ENCODE measurements at regions not wholly inside any gene's neighbourhood (a gene's known extent, or its start where the extent isn't known, plus 50 kb on each side); places are given as distances from the start of the nearest gene placed in this dataset.

DNA sequence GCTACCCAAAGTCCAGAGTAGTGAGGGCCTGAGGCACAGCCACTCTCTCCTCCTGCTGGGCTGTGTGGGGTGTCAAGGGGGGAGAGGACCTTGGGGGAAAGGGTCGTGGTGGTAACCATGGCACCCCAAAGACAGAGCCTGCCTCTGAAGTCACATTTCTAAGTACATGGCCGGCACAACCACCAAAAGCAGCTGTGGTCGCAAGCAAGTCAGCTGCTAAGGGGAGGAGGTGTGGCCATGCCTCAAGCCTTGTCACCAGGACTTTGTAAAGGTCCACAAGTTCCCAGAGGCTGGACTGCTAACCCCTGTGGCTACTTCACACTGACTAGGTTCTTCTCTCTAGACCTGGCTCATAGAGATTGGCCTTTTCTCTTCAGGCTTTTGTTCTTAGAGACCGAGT is 310.6 kb downstream of the LMX1A start:
- Histone ChIP-seq H2AFZ (ENCODE audit: low read depth, low read length) (no peak overlapping the region), H3K4me3 (replicated peaks in 1 of 3; ENCODE audit: insufficient read depth in 1 of 3, low read depth in 1 of 3, low read length in 3 of 3) (no peak overlapping the region), H3K27me3 (ENCODE audit: control insufficient read depth in 2 of 2, insufficient read depth in 2 of 2, low read length in 2 of 2) (no peaks in the 10 kb centered on the region), H4K20me1 (replicated peaks; ENCODE audit: control insufficient read depth, extremely low read depth, insufficient read depth, low read length) (no peaks in the 10 kb centered on the region), H3K79me2 (ENCODE audit: control insufficient read depth, insufficient read depth, low read length) (no peaks in the 10 kb centered on the region), H3K4me2 (ENCODE audit: insufficient read depth, low read length) (no peak overlapping the region), H3K9ac (replicated peaks; ENCODE audit: extremely low read depth, insufficient read depth, low read length) (no peak overlapping the region), H3K4me1 (ENCODE audit: control insufficient read depth, extremely low read depth, insufficient read depth, low read length) (no peaks in the 10 kb centered on the region), H3K36me3 (ENCODE audit: control insufficient read depth in 2 of 2, extremely low read depth in 1 of 2, insufficient read depth in 2 of 2, low read length in 2 of 2) (no peaks in the 10 kb centered on the region), H3K9me1 (replicated peaks; ENCODE audit: control insufficient read depth, extremely low read depth, insufficient read depth, low read length) (no peaks in the 10 kb centered on the region), H3K27ac (ENCODE audit: insufficient read depth, low read depth, low read length) (no peak overlapping the region), H3K9me3 (replicated peaks; ENCODE audit: control insufficient read depth, insufficient read depth, low read length) (no peaks in the 10 kb centered on the region)
- no peak for DNase-seq (ENCODE audit: low read depth, low spot score)
- ChIA-PET CTCF (no interaction called here), POLR2A (no interaction called here)
- TF ChIP-seq EZH2 (IDR thresholded peaks at IDR 0.05; ENCODE audit: borderline replicate concordance, low read depth, low read length, severe bottlenecking) (no peak), GATA2 (IDR thresholded peaks at IDR 0.05; ENCODE audit: insufficient read depth, insufficient read length, low read depth, low read length) (no peak), MYC (IDR thresholded peaks at IDR 0.05; ENCODE audit: low read depth, low read length) (no peak), JUN (IDR thresholded peaks at IDR 0.05; ENCODE audit: borderline replicate concordance, insufficient read depth, insufficient read length, low read depth) (no peak), POLR2AphosphoS5 (IDR thresholded peaks at IDR 0.05; ENCODE audit: insufficient read depth, low read depth, low read length) (no peak), POLR2A (IDR thresholded peaks at IDR 0.05; ENCODE audit: low read depth, low read length) (no peak), FOS (IDR thresholded peaks at IDR 0.05; ENCODE audit: borderline replicate concordance, insufficient read depth, low read length) (no peak)
- TF ChIP-seq, protein P1, sequence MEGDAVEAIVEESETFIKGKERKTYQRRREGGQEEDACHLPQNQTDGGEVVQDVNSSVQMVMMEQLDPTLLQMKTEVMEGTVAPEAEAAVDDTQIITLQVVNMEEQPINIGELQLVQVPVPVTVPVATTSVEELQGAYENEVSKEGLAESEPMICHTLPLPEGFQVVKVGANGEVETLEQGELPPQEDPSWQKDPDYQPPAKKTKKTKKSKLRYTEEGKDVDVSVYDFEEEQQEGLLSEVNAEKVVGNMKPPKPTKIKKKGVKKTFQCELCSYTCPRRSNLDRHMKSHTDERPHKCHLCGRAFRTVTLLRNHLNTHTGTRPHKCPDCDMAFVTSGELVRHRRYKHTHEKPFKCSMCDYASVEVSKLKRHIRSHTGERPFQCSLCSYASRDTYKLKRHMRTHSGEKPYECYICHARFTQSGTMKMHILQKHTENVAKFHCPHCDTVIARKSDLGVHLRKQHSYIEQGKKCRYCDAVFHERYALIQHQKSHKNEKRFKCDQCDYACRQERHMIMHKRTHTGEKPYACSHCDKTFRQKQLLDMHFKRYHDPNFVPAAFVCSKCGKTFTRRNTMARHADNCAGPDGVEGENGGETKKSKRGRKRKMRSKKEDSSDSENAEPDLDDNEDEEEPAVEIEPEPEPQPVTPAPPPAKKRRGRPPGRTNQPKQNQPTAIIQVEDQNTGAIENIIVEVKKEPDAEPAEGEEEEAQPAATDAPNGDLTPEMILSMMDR (IDR thresholded peaks at IDR 0.05; ENCODE audit: extremely low read depth in 1 of 2, insufficient read depth in 1 of 2, low read depth in 1 of 2, low read length in 2 of 2) = no peak
- TF ChIP-seq, protein P2, sequence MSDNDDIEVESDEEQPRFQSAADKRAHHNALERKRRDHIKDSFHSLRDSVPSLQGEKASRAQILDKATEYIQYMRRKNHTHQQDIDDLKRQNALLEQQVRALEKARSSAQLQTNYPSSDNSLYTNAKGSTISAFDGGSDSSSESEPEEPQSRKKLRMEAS (IDR thresholded peaks at IDR 0.05; ENCODE audit: insufficient read depth, insufficient read length) = no peak
- no peak for FAIRE-seq
- BruUV-seq (replicated peaks) = no TSS peak
- dilution Hi-C loops (cut with MboI; ENCODE audit: extremely low pct_ligation_motif_present, low sequenced_read_pairs) (no loop called here), intact Hi-C loops (cut with micrococcal nuclease) (loop anchor here (1.0 kb wide), 1 partner anchor 10 kb away; no protein-coding TSS in a partner anchor)

All from endothelial cell of umbilical vein (primary cell).